MM.1S (cell line): ENCODE measurements at regions not wholly inside any gene's neighbourhood (a gene's known extent, or its start where the extent isn't known, plus 50 kb on each side); places are given as distances from the start of the nearest gene placed in this dataset.

Experiments used
- DNase-seq: peaks from one replicate; pipeline ENCODE4 v3.0.0-alpha.2; 2015
- H2AFZ ChIP-seq: fragments of 300-600 bp; sonication (generic); 2 replicates; pipeline ENCODE4 v1.6.0; 2016; ENCODE audit warnings: antibody characterized with exemption, low read length
- H3F3A ChIP-seq: fragments of 300-600 bp; sonication (generic); 2 replicates; pipeline ENCODE4 v1.6.1; 2016; ENCODE audit warnings: mild to moderate bottlenecking, antibody characterized with exemption, low read length, moderate library complexity, mixed read lengths; ENCODE audit not compliant: insufficient read depth
- H3K27ac ChIP-seq: fragments of 300-600 bp; sonication (generic); 2 replicates; pipeline ENCODE4 v1.5.1; 2016; ENCODE audit warnings: mild to moderate bottlenecking, low read length
- H3K27me3 ChIP-seq: fragments of 300-600 bp; sonication (generic); replicated peaks from 2 replicates; pipeline ENCODE4 v1.6.0; 2016; ENCODE audit warnings: low read length; ENCODE audit not compliant: insufficient read depth
- H3K36me3 ChIP-seq: fragments of 300-600 bp; sonication (generic); replicated peaks from 2 replicates; pipeline ENCODE4 v1.6.1; 2016; ENCODE audit warnings: mild to moderate bottlenecking, low read length, mixed read lengths; ENCODE audit not compliant: insufficient read depth
- H3K4me1 ChIP-seq: fragments of 300-600 bp; sonication (generic); 2 replicates; pipeline ENCODE4 v1.6.1; 2016; ENCODE audit warnings: low read length, mixed read lengths
- H3K4me2 ChIP-seq: fragments of 300-600 bp; sonication (generic); 2 replicates; pipeline ENCODE4 v1.6.0; 2016; ENCODE audit warnings: low read depth, low read length
- H3K4me3 ChIP-seq: fragments of 300-600 bp; sonication (generic); 2 replicates; pipeline ENCODE4 v1.5.1; 2016; ENCODE audit warnings: low read length, mixed read lengths
- H3K79me2 ChIP-seq: fragments of 300-600 bp; sonication (generic); 2 replicates; pipeline ENCODE4 v1.6.1; 2016; ENCODE audit warnings: mixed run types, low read length, mixed read lengths
- H3K9ac ChIP-seq: fragments of 300-600 bp; sonication (generic); 2 replicates; pipeline ENCODE4 v1.6.1; 2016; ENCODE audit warnings: low read length, mixed read lengths
- H3K9me2 ChIP-seq: fragments of 300-600 bp; sonication (generic); replicated peaks from 2 replicates; pipeline ENCODE4 v1.6.1; 2016; ENCODE audit warnings: mild to moderate bottlenecking, low read length, mixed read lengths; ENCODE audit not compliant: insufficient read depth
- H3K9me3 ChIP-seq: fragments of 300-600 bp; sonication (generic); replicated peaks from 2 replicates; pipeline ENCODE4 v1.6.1; 2016; ENCODE audit warnings: mild to moderate bottlenecking, low read length, mixed read lengths; ENCODE audit not compliant: insufficient read depth
- H4K20me1 ChIP-seq: fragments of 300-600 bp; sonication (generic); 2 replicates; pipeline ENCODE4 v1.6.1; 2016; ENCODE audit warnings: mild to moderate bottlenecking, low read length, moderate library complexity, mixed read lengths; ENCODE audit not compliant: insufficient read depth
- EZH2 ChIP-seq: fragments of 300-600 bp; sonication (generic); optimal IDR thresholded peaks from 2 replicates; pipeline ENCODE3; 2017; ENCODE audit warnings: low read depth, mild to moderate bottlenecking, antibody characterized with exemption, low read length, mixed read lengths
- EZH2phosphoT487 ChIP-seq: fragments of 300-600 bp; sonication (generic); IDR thresholded peaks from 2 replicates; pipeline ENCODE4 v1.6.1; 2018; ENCODE audit warnings: antibody characterized with exemption, low read length
- TF ChIP-seq, protein P1 (sequence below): fragments of 300-600 bp; sonication (generic); IDR thresholded peaks from 2 replicates; pipeline ENCODE4 v1.5.1; 2016; ENCODE audit warnings: antibody characterized with exemption, low read length, mixed read lengths

DNA sequence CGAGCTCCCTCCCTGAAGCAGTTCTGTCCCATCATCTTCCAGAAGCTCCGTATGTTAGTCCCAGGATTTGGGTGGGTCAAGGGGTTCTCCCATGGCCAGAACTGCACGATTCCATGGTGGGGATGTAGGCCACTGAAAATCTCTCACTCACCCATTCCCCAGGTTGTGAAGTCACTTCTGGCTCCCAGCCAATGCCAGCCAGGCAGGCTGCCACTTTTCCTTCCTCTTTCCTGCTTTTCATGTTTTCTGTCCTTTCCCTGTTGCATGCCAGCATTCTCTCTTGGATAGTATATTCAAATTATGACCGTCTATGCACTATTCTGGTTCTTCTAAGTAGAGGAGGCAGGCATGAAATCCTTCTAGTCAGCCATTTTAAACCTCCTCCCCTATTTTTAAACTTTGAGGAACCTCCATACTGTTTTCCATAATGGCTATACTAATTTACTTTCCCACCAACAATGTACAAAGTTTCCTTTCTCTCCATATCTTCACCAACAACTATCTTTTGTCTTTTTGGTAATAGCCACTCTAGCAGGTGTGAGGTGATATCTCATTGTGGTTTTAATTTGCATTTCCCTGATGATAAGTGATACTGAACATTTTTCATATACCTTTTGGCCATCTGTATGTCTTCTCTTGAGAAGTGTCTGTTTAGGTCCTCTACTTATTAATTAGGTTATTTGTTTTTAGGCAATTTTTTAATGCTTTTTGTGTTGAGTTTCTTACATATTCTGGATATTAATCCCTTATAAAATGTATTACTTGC lies 182.1 kb upstream of the TET2 start:
- H3K4me3 ChIP-seq, result no peak overlapping the region
- no peaks in the 10 kb centered on the region for H3K9me2 ChIP-seq
- peaks cover 31% of the 10 kb centered on the region for H3K4me1 ChIP-seq
- H3K27me3 ChIP-seq, result peaks cover 21% of the 10 kb centered on the region; the same call in 1 of the 2 replicates
- no peak overlapping the region for H2AFZ ChIP-seq
- H3K36me3 ChIP-seq, result no peaks in the 10 kb centered on the region
- no peaks in the 10 kb centered on the region for H4K20me1 ChIP-seq
- H3K79me2 ChIP-seq, result no peaks in the 10 kb centered on the region
- H3K9me3 ChIP-seq, result no peaks in the 10 kb centered on the region
- DNase-seq, result peak; percentile 45
- no peak overlapping the region for H3K27ac ChIP-seq
- no peak for TF ChIP-seq EZH2phosphoT487
- H3F3A ChIP-seq, result peaks cover 3% of the 10 kb centered on the region; the same call in 1 of the 2 replicates
- peak overlapping the region; percentile 14; the same call in 1 of the 2 replicates for H3K4me2 ChIP-seq
- H3K9ac ChIP-seq, result no peak overlapping the region

DNA sequence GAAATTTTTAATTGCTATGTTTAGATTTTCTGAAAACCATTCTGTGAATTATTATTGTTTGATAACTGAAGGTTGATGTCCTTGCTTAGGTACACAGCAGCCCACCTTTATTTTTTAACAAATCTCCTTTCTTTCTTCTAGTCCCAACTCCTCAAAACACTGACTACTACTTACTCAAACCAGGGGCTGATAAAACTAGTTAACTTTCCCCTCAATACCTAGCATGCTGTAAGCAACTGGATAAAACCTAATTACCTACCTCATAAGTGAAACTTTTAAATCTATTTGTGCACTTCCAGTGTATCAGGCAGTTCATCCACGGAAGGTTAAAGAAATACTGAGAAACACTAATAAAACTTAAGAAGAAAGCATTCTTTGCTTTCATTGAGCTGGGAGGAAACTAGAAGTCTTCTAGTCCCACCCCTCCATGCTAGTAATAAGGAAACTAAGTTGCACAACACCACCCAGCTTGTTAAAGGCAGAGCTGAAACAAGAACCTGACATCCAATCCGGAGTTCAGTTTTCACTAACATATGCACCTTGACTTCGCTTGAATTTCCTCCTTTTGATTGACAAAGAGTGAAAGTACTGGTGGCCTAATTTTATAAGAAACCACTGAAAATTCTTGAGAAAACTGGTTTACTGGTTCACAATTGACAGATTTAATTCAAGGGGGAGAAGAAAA lies 180.2 kb upstream of the TET2 start:
- H3K79me2 ChIP-seq, result no peaks in the 10 kb centered on the region
- peak; percentile 81 for DNase-seq
- H3K4me3 ChIP-seq, result no peak overlapping the region
- no peaks in the 10 kb centered on the region for H3K36me3 ChIP-seq
- peaks cover 21% of the 10 kb centered on the region; the same call in 1 of the 2 replicates for H3K27me3 ChIP-seq
- H2AFZ ChIP-seq, result no peak overlapping the region
- H3K4me1 ChIP-seq, result peaks cover 31% of the 10 kb centered on the region
- H4K20me1 ChIP-seq, result no peaks in the 10 kb centered on the region
- no peak overlapping the region for H3K27ac ChIP-seq
- H3F3A ChIP-seq, result peaks cover 3% of the 10 kb centered on the region; the same call in 1 of the 2 replicates
- no peaks in the 10 kb centered on the region for H3K9me3 ChIP-seq
- no peak overlapping the region for H3K9ac ChIP-seq
- H3K4me2 ChIP-seq, result peak overlapping the region; percentile 52
- TF ChIP-seq, protein P1, sequence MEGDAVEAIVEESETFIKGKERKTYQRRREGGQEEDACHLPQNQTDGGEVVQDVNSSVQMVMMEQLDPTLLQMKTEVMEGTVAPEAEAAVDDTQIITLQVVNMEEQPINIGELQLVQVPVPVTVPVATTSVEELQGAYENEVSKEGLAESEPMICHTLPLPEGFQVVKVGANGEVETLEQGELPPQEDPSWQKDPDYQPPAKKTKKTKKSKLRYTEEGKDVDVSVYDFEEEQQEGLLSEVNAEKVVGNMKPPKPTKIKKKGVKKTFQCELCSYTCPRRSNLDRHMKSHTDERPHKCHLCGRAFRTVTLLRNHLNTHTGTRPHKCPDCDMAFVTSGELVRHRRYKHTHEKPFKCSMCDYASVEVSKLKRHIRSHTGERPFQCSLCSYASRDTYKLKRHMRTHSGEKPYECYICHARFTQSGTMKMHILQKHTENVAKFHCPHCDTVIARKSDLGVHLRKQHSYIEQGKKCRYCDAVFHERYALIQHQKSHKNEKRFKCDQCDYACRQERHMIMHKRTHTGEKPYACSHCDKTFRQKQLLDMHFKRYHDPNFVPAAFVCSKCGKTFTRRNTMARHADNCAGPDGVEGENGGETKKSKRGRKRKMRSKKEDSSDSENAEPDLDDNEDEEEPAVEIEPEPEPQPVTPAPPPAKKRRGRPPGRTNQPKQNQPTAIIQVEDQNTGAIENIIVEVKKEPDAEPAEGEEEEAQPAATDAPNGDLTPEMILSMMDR, result no peak
- no peak for TF ChIP-seq EZH2phosphoT487
- no peak for TF ChIP-seq EZH2
- no peaks in the 10 kb centered on the region for H3K9me2 ChIP-seq

DNA sequence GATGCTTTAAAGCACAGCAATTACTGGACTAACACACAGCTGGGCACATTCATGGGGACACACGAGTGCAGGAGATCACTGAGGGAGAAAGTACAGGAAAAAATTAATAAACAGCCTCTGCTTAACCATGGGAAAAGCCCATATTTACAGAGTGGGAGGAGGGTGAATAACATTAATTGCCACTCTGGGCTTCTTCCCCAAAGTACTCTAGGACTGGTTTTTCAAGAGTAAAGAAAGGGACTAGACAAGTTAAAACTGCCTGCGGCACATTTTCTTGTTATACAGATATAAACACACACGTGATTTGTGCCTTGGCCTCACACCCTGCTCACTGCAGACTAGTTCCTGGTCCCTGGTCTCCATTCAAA lies 179.7 kb upstream of the TET2 start:
- Histone ChIP-seq H3K27ac (no peak overlapping the region), H4K20me1 (no peaks in the 10 kb centered on the region), H3K27me3 (peaks cover 21% of the 10 kb centered on the region; the same call in 1 of the 2 replicates), H3K79me2 (no peaks in the 10 kb centered on the region), H3K9me2 (no peaks in the 10 kb centered on the region), H2AFZ (no peak overlapping the region), H3K9me3 (no peaks in the 10 kb centered on the region), H3K4me3 (no peak overlapping the region), H3K4me1 (peaks cover 31% of the 10 kb centered on the region), H3F3A (peaks cover 3% of the 10 kb centered on the region; the same call in 1 of the 2 replicates), H3K4me2 (peak overlapping the region; percentile 52), H3K9ac (no peak overlapping the region), H3K36me3 (no peaks in the 10 kb centered on the region)
- no peak for DNase-seq
- no peak for TF ChIP-seq EZH2phosphoT487
- TF ChIP-seq EZH2, result no peak
- TF ChIP-seq, protein P1, result no peak
